HCT116 (cell line): ENCODE measurements at regions not wholly inside any gene's neighbourhood (a gene's known extent, or its start where the extent isn't known, plus 50 kb on each side); places are given as distances from the start of the nearest gene placed in this dataset.

ENCODE experiments used
- ATAC-seq: fragments of 200-7000 bp; cut with Tn5 transposase; 2 replicates; pipeline ENCODE4 v1.9.1; 2020; ENCODE audit warnings: mild to moderate bottlenecking, moderate library complexity
- BruUV-seq: library from RNA; stranded (reverse); fragments of 400-500 nt; replicated peaks from 2 replicates; lab custom pipeline; 2021; lab: Mats Ljungman, UMichigan
- CTCF ChIA-PET: fragments of 300-600 bp; sonication (Branson Sonifier 250); formaldehyde crosslinking; loops from one replicate; lab custom pipeline; 2021; ENCODE audit warnings: antibody characterized with exemption; lab: Charles Lee
- POLR2A ChIA-PET: fragments of 300-600, 350-600 bp; sonication (Branson Sonifier 250); formaldehyde crosslinking; loops from one replicate; lab custom pipeline; 2021; ENCODE audit warnings: antibody characterized with exemption; lab: Charles Lee
- RAD21 ChIA-PET, 2 experiments: fragments of 300-600 bp; sonication (Branson Sonifier 250); formaldehyde crosslinking; loops; one replicate each; lab custom pipeline; 2023; ENCODE audit warnings: low total read pairs in 2 of 2; ENCODE audit not compliant: uncharacterized antibody in 2 of 2, unreplicated experiment in 2 of 2, low non-redundant PET in 1 of 2; lab: Charles Lee
- DNase-seq: peaks from one replicate; pipeline ENCODE4 v3.0.0-alpha.2; 2010; ENCODE audit warnings: low read depth, low spot score
- H2AFZ ChIP-seq: fragments of 200-600 bp; shearing (Covaris generic), sonication (generic); 2 replicates; pipeline ENCODE4 v1.6.1; 2017; ENCODE audit warnings: low read depth, mixed run types, mixed read lengths, antibody characterized with exemption, low read length; ENCODE audit not compliant: poor library complexity, severe bottlenecking
- H3K27ac ChIP-seq: 2 replicates; pipeline ENCODE4 v1.5.1; 2012; ENCODE audit warnings: low read depth, low read length
- H3K27me3 ChIP-seq: fragments of 200-600 bp; sonication (generic); 2 replicates; pipeline ENCODE4 v1.6.1; 2016; ENCODE audit warnings: mixed run types, low read length, mixed read lengths; ENCODE audit not compliant: insufficient read depth
- H3K36me3 ChIP-seq, 2 experiments: fragments of 200-500 bp in 1 of 2; fragments of 200-600 bp in 1 of 2; sonication (Bioruptor generic) in 1 of 2; sonication (generic) in 1 of 2; 2 replicates each; pipeline versions ENCODE4 v1.5.1 to v1.6.1; 2014 to 2016; ENCODE audit warnings: low read length in 2 of 2, inconsistent platforms in 1 of 2, mixed read lengths in 1 of 2, mixed run types in 1 of 2; ENCODE audit not compliant: insufficient read depth in 2 of 2, control insufficient read depth in 1 of 2
- H3K4me1 ChIP-seq, 2 experiments: fragments of 200-600 bp in 1 of 2; sonication (generic) in 1 of 2; 2 replicates each; pipeline versions ENCODE4 v1.5.1 to v1.6.1; 2012 to 2017; ENCODE audit warnings: low read length in 2 of 2, inconsistent platforms in 1 of 2, mild to moderate bottlenecking in 1 of 2, mixed read lengths in 1 of 2, mixed run types in 1 of 2, moderate library complexity in 1 of 2; ENCODE audit not compliant: insufficient read depth in 2 of 2, control insufficient read depth in 1 of 2
- H3K4me2 ChIP-seq: fragments of 200-600 bp; sonication (generic); 2 replicates; pipeline ENCODE4 v1.6.1; 2017; ENCODE audit warnings: mixed run types, low read length, mixed read lengths
- H3K4me3 ChIP-seq, 2 experiments: fragments of 200-600 bp in 1 of 2; sonication (generic) in 1 of 2; replicated peaks in 1 of 2; 2 replicates each; pipeline ENCODE4 v1.5.1; 2011 to 2016; ENCODE audit warnings: low read length in 2 of 2, control low read depth in 1 of 2, low read depth in 1 of 2, mild to moderate bottlenecking in 1 of 2, mixed read lengths in 1 of 2, mixed run types in 1 of 2
- H3K79me2 ChIP-seq: fragments of 200-600 bp; sonication (generic); 2 replicates; pipeline ENCODE4 v1.6.1; 2017; ENCODE audit warnings: mild to moderate bottlenecking, mixed run types, low read length, moderate library complexity, mixed read lengths; ENCODE audit not compliant: insufficient read depth
- H3K9ac ChIP-seq: fragments of 200-600 bp; sonication (generic); 2 replicates; pipeline ENCODE4 v1.6.1; 2016; ENCODE audit warnings: low read length, mixed read lengths
- H3K9me2 ChIP-seq: fragments of 200-600 bp; sonication (generic), shearing (Covaris generic); 2 replicates; pipeline ENCODE4 v1.6.1; 2017; ENCODE audit warnings: mixed run types, mild to moderate bottlenecking, moderate library complexity; ENCODE audit not compliant: insufficient read depth
- H3K9me3 ChIP-seq, 2 experiments: fragments of 200-500 bp in 1 of 2; fragments of 200-600 bp in 1 of 2; sonication (Bioruptor generic) in 1 of 2; sonication (generic) in 1 of 2; 2 replicates each; pipeline ENCODE4 v1.6.1; 2014 to 2017; ENCODE audit warnings: low read length in 2 of 2, mixed read lengths in 2 of 2, inconsistent platforms in 1 of 2, low read depth in 1 of 2, mild to moderate bottlenecking in 1 of 2, mixed run types in 1 of 2, moderate library complexity in 1 of 2; ENCODE audit not compliant: control insufficient read depth in 1 of 2, insufficient read depth in 1 of 2
- H4K20me1 ChIP-seq: fragments of 200-600 bp; sonication (generic), shearing (Covaris generic); 2 replicates; pipeline ENCODE4 v1.6.1; 2017; ENCODE audit warnings: mixed run types, mild to moderate bottlenecking, moderate library complexity; ENCODE audit not compliant: insufficient read depth
- EGR1 ChIP-seq: IDR thresholded peaks from 2 replicates; pipeline ENCODE4 v1.6.1; 2012; ENCODE audit warnings: low read depth
- ELF1 ChIP-seq: IDR thresholded peaks from 2 replicates; pipeline ENCODE4 v1.6.1; 2012; ENCODE audit warnings: low read depth, borderline replicate concordance
- EZH2 ChIP-seq: fragments of 200-600 bp; sonication (generic); IDR thresholded peaks from 2 replicates; pipeline ENCODE4 v1.6.1; 2017; ENCODE audit warnings: antibody characterized with exemption, mixed run types
- EZH2phosphoT487 ChIP-seq: fragments of 200-600 bp; IDR thresholded peaks from 2 replicates; pipeline ENCODE4 v1.6.1; 2018; ENCODE audit warnings: antibody characterized with exemption, borderline replicate concordance
- FOSL1 ChIP-seq: IDR thresholded peaks from 2 replicates; pipeline ENCODE4 v1.6.1; 2012; ENCODE audit warnings: low read depth
- SIN3A ChIP-seq: IDR thresholded peaks from 2 replicates; pipeline ENCODE4 v1.6.1; 2012; ENCODE audit warnings: low read depth
- SP1 ChIP-seq: IDR thresholded peaks from 2 replicates; pipeline ENCODE4 v1.6.1; 2012; ENCODE audit warnings: low read depth
- TCF7L2 ChIP-seq: IDR thresholded peaks from 2 replicates; pipeline ENCODE4 v1.7.0; 2011; ENCODE audit warnings: borderline replicate concordance, inconsistent platforms; ENCODE audit not compliant: insufficient read depth, insufficient read length; ENCODE audit errors: extremely low read depth
- ZFX ChIP-seq: fragments of 450-650 bp; IDR thresholded peaks from 2 replicates; pipeline ENCODE4 v1.6.1; 2017
- intact Hi-C: fragments of 100-400 bp; cut with micrococcal nuclease; formaldehyde crosslinking; loops from 2 replicates; pipeline ENCODE4 v1.10.0; 2022
- TF ChIP-seq, protein P1 (sequence below): IDR thresholded peaks from 2 replicates; pipeline ENCODE4 v1.6.1; 2012
- TF ChIP-seq, protein P2 (sequence below): IDR thresholded peaks from 2 replicates; pipeline ENCODE4 v1.6.1; 2012; ENCODE audit warnings: low read depth
- TF ChIP-seq, protein P3 (sequence below): IDR thresholded peaks from 2 replicates; pipeline ENCODE4 v1.6.1; 2011; ENCODE audit warnings: mild to moderate bottlenecking, low read length, moderate library complexity; ENCODE audit not compliant: insufficient replicate concordance; ENCODE audit errors: extremely low read depth

DNA sequence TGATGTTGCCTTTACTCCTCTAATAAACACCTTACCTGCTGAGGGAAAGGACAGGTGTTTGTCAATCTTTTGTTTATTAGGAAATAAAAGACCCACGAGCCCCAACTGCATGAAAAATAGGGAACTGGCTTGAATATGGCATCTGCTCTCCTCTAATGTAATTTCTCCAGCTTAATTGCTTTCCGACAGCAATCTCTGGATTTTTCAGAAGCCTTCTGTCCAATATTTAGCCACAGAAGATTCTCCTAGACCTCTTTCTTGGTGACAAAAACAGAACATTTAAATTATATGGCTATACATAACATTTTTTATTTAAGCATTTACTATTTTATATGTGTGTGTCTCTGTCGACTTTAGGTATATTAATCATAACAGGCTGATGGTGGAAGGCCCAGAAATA, 317.4 kb upstream of the ADARB2 start:
- H3K4me1 ChIP-seq: no peaks in the 10 kb centered on the region
- DNase-seq (no peak), ATAC-seq (no peak)
- RAD21 ChIA-PET: no interaction called here
- intact Hi-C loops: no loop called here
- H3K4me3 ChIP-seq: no peak overlapping the region
- no peaks in the 10 kb centered on the region for H3K79me2 ChIP-seq
- H3K9me3 ChIP-seq: peaks cover 12 to 21% of the 10 kb centered on the region in 2 experiments; a peak in 2 of 4 replicates
- H2AFZ ChIP-seq: no peak overlapping the region
- no peak overlapping the region for H3K9ac ChIP-seq
- CTCF ChIA-PET: no interaction called here
- no peak for TF ChIP-seq EZH2
- TF ChIP-seq TCF7L2: no peak
- no peak for TF ChIP-seq ZFX
- TF ChIP-seq, protein P1, sequence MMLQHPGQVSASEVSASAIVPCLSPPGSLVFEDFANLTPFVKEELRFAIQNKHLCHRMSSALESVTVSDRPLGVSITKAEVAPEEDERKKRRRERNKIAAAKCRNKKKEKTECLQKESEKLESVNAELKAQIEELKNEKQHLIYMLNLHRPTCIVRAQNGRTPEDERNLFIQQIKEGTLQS: no peak
- TF ChIP-seq, protein P2, sequence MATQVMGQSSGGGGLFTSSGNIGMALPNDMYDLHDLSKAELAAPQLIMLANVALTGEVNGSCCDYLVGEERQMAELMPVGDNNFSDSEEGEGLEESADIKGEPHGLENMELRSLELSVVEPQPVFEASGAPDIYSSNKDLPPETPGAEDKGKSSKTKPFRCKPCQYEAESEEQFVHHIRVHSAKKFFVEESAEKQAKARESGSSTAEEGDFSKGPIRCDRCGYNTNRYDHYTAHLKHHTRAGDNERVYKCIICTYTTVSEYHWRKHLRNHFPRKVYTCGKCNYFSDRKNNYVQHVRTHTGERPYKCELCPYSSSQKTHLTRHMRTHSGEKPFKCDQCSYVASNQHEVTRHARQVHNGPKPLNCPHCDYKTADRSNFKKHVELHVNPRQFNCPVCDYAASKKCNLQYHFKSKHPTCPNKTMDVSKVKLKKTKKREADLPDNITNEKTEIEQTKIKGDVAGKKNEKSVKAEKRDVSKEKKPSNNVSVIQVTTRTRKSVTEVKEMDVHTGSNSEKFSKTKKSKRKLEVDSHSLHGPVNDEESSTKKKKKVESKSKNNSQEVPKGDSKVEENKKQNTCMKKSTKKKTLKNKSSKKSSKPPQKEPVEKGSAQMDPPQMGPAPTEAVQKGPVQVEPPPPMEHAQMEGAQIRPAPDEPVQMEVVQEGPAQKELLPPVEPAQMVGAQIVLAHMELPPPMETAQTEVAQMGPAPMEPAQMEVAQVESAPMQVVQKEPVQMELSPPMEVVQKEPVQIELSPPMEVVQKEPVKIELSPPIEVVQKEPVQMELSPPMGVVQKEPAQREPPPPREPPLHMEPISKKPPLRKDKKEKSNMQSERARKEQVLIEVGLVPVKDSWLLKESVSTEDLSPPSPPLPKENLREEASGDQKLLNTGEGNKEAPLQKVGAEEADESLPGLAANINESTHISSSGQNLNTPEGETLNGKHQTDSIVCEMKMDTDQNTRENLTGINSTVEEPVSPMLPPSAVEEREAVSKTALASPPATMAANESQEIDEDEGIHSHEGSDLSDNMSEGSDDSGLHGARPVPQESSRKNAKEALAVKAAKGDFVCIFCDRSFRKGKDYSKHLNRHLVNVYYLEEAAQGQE: no peak
- no peak for TF ChIP-seq EGR1
- no peak for TF ChIP-seq SP1
- TF ChIP-seq, protein P3, sequence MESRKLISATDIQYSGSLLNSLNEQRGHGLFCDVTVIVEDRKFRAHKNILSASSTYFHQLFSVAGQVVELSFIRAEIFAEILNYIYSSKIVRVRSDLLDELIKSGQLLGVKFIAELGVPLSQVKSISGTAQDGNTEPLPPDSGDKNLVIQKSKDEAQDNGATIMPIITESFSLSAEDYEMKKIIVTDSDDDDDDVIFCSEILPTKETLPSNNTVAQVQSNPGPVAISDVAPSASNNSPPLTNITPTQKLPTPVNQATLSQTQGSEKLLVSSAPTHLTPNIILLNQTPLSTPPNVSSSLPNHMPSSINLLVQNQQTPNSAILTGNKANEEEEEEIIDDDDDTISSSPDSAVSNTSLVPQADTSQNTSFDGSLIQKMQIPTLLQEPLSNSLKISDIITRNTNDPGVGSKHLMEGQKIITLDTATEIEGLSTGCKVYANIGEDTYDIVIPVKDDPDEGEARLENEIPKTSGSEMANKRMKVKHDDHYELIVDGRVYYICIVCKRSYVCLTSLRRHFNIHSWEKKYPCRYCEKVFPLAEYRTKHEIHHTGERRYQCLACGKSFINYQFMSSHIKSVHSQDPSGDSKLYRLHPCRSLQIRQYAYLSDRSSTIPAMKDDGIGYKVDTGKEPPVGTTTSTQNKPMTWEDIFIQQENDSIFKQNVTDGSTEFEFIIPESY: no peak
- no peak for TF ChIP-seq SIN3A
- TF ChIP-seq ELF1: no peak
- TF ChIP-seq EZH2phosphoT487: no peak
- TF ChIP-seq FOSL1: no peak
- BruUV-seq: no TSS peak
- H3K36me3 ChIP-seq: no peaks in the 10 kb centered on the region; a peak in 1 of 4 replicates
- no peak overlapping the region for H3K27ac ChIP-seq
- no peak overlapping the region for H3K4me2 ChIP-seq
- POLR2A ChIA-PET: no interaction called here
- no peaks in the 10 kb centered on the region for H4K20me1 ChIP-seq
- H3K27me3 ChIP-seq: no peaks in the 10 kb centered on the region
- H3K9me2 ChIP-seq: no peaks in the 10 kb centered on the region
